CD14-positive monocyte (primary cell): ENCODE measurements at regions not wholly inside any gene's neighbourhood (a gene's known extent, or its start where the extent isn't known, plus 50 kb on each side); places are given as distances from the start of the nearest gene placed in this dataset.

Experiments used
- DNase-seq, 3 donors: peaks; one replicate each; pipeline ENCODE4 v3.0.0-alpha.2; 2011 to 2022
- H2AFZ ChIP-seq: 2 replicates; pipeline ENCODE4 v1.6.0; 2012; ENCODE audit warnings: mild to moderate bottlenecking, low read depth, low read length, inconsistent platforms; ENCODE audit not compliant: insufficient read depth, poor library complexity, severe bottlenecking
- H3K27ac ChIP-seq, 2 donors: 1 replicate in 1 of 2; 2 replicates in 1 of 2; pipeline ENCODE4 v1.5.1; 2012 to 2013; ENCODE audit warnings: low read length in 2 of 2, control low read depth in 1 of 2, inconsistent platforms in 1 of 2, low read depth in 1 of 2, mild to moderate bottlenecking in 1 of 2
- H3K27me3 ChIP-seq, 2 donors: one replicate each; pipeline versions ENCODE4 v1.6.0 to v1.6.1; 2011 to 2013; ENCODE audit warnings: low read length in 2 of 2; ENCODE audit not compliant: control insufficient read depth in 2 of 2, insufficient read depth in 2 of 2
- H3K36me3 ChIP-seq, 2 donors: replicated peaks in 1 of 2; 1 replicate in 1 of 2; 2 replicates in 1 of 2; pipeline versions ENCODE4 v1.5.1 to v1.6.1; 2012 to 2013; ENCODE audit warnings: low read length in 2 of 2, control low read depth in 1 of 2, inconsistent platforms in 1 of 2, mild to moderate bottlenecking in 1 of 2; ENCODE audit not compliant: insufficient read depth in 2 of 2, control insufficient read depth in 1 of 2
- H3K4me1 ChIP-seq, 2 donors: 1 replicate in 1 of 2; 2 replicates in 1 of 2; pipeline versions ENCODE4 v1.5.1 to v1.6.1; 2012 to 2013; ENCODE audit warnings: low read length in 2 of 2, control low read depth in 1 of 2, inconsistent platforms in 1 of 2, mild to moderate bottlenecking in 1 of 2, moderate library complexity in 1 of 2; ENCODE audit not compliant: insufficient read depth in 2 of 2, control insufficient read depth in 1 of 2
- H3K4me2 ChIP-seq: replicated peaks from 2 replicates; pipeline ENCODE3; 2012; ENCODE audit warnings: low read length, moderate library complexity, mild to moderate bottlenecking; ENCODE audit not compliant: poor library complexity, severe bottlenecking; ENCODE audit errors: extremely low read depth
- H3K4me3 ChIP-seq, 3 experiments: fragments of 200-600 bp in 1 of 3; sonication (generic) in 1 of 3; replicated peaks in 1 of 3; 1 replicate in 2 of 3; 2 replicates in 1 of 3; pipeline ENCODE4 v1.5.1; 2011 to 2013; ENCODE audit warnings: low read length in 3 of 3, mild to moderate bottlenecking in 3 of 3, control low read depth in 2 of 3, low read depth in 2 of 3, inconsistent platforms in 1 of 3, moderate library complexity in 1 of 3
- H3K79me2 ChIP-seq: 2 replicates; pipeline ENCODE4 v1.6.0; 2012; ENCODE audit warnings: mild to moderate bottlenecking, control low read depth, inconsistent platforms, low read length, moderate library complexity; ENCODE audit not compliant: insufficient read depth
- H3K9ac ChIP-seq: 2 replicates; pipeline ENCODE4 v1.6.0; 2017; ENCODE audit warnings: low read length, mild to moderate bottlenecking; ENCODE audit not compliant: insufficient read depth, poor library complexity, severe bottlenecking
- H3K9me3 ChIP-seq, 2 donors: replicated peaks in 1 of 2; 1 replicate in 1 of 2; 2 replicates in 1 of 2; pipeline versions ENCODE4 v1.5.1 to v1.6.1; 2012 to 2013; ENCODE audit warnings: low read length in 2 of 2, control low read depth in 1 of 2; ENCODE audit not compliant: control insufficient read depth in 1 of 2, insufficient read depth in 1 of 2
- H4K20me1 ChIP-seq: 2 replicates; pipeline ENCODE4 v1.6.0; 2012; ENCODE audit warnings: mild to moderate bottlenecking, low read length, control low read depth, moderate library complexity; ENCODE audit not compliant: insufficient read depth
- H3K27ac Mint-ChIP-seq, 7 donors: one replicate each; pipeline ENCODE4 v1.8.0; 2020; ENCODE audit warnings: mild to moderate bottlenecking in 7 of 7, mixed read lengths in 7 of 7, moderate library complexity in 6 of 7, inconsistent platforms in 2 of 7
- H3K27me3 Mint-ChIP-seq, 3 donors: one replicate each; pipeline ENCODE4 v1.8.0; 2021 to 2022; ENCODE audit warnings: low read depth in 3 of 3, mild to moderate bottlenecking in 3 of 3, mixed read lengths in 3 of 3, moderate library complexity in 3 of 3, inconsistent platforms in 1 of 3
- H3K36me3 Mint-ChIP-seq, 2 donors: one replicate each; pipeline ENCODE4 v1.8.0; 2020; ENCODE audit warnings: mixed read lengths in 2 of 2, inconsistent platforms in 1 of 2, mild to moderate bottlenecking in 1 of 2
- H3K4me1 Mint-ChIP-seq: one replicate; pipeline ENCODE4 v1.8.0; 2020; ENCODE audit warnings: mild to moderate bottlenecking, mixed read lengths
- H3K4me3 Mint-ChIP-seq, 2 donors: one replicate each; pipeline ENCODE4 v1.8.0; 2020; ENCODE audit warnings: mild to moderate bottlenecking in 2 of 2, mixed read lengths in 2 of 2, moderate library complexity in 1 of 2
- H3K9me3 Mint-ChIP-seq, 7 donors: one replicate each; pipeline ENCODE4 v1.8.0; 2020 to 2022; ENCODE audit warnings: mixed read lengths in 7 of 7, mild to moderate bottlenecking in 6 of 7, moderate library complexity in 6 of 7, inconsistent platforms in 2 of 7
- CTCF ChIP-seq: fragments of 200-600 bp; IDR thresholded peaks from one replicate; pipeline ENCODE4 v1.8.0; 2022; ENCODE audit warnings: antibody characterized with exemption, mild to moderate bottlenecking
- WGBS: methylation state at CpG from one replicate; pipeline ENCODE4 v1.1.5; 2013; ENCODE audit warnings: missing lambda C conversion rate; ENCODE audit not compliant: insufficient coverage; 5-methylcytosine and 5-hydroxymethylcytosine counted together
- intact Hi-C, 2 donors: fragments of 100-400 bp; cut with micrococcal nuclease; formaldehyde crosslinking; loops; one replicate each; pipeline versions ENCODE4 v1.15.0 to v1.15.1; 2023

DNA sequence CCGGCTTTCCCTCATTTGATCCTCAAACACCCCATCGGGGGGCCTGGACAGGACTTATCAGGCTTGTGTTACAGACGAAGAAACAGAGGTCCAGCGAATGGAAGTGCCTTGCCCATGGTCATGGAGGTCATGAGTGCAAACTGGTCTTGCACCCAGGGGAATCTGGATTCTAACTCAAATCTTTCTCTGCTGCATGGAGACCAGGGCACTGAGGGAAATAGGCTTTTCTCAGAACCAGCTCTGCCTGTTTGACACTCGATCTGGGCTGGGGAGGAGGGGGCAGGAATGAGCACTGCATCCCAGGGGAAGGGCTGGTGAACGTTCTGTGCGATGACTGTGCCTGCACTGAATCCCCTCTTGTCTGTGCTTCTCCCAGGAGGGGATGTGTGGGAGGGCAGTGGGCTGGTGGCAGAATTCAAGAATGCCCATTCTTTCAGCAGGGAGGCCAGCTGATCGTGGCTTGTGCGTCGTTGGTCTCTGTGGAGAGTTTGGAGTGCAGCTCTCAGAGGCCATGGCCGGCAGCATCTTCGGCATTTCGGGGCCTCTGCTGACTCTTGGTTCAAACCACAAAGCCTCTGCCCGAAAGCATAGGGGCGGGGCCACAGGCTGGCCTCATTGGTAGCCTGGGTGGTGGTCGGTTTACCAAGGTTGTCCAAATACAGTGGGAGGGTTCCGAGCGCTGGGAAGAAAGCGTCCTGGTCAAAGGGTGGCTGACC lies 171.6 kb downstream of the DDX1 start:
- Histone ChIP-seq H3K27ac (no peak overlapping the region), H3K4me3 (no peak overlapping the region), H3K79me2 (no peaks in the 10 kb centered on the region), H3K36me3 (no peaks in the 10 kb centered on the region), H3K4me1 (no peaks in the 10 kb centered on the region), H2AFZ (no peak overlapping the region), H3K9me3 (peaks cover 0 to 7% of the 10 kb centered on the region in 2 donors), H4K20me1 (no peaks in the 10 kb centered on the region), H3K4me2 (no peak overlapping the region), H3K27me3 (no peaks in the 10 kb centered on the region), H3K9ac (no peak overlapping the region)
- Mint-ChIP-seq H3K27ac (peak overlapping the region in 1 of 7 donors; percentile 30), H3K4me1 (no peaks in the 10 kb centered on the region), H3K36me3 (no peaks in the 10 kb centered on the region), H3K9me3 (peaks cover 2 to 12% (median 4%) of the 10 kb centered on the region in 7 donors), H3K27me3 (peaks cover 0 to 5% (median 0%) of the 10 kb centered on the region in 3 donors), H3K4me3 (no peak overlapping the region)
- 96% methylated on average over 18 of the region's 19 CpGs for WGBS
- intact Hi-C loops = no loop called here
- TF ChIP-seq CTCF = no peak
- DNase-seq = no peak

- H2AFZ ChIP-seq = no peak overlapping the region
- H3K36me3 ChIP-seq = no peaks in the 10 kb centered on the region
- H3K4me2 ChIP-seq = no peak overlapping the region
- Mint-ChIP-seq H3K36me3 (no peaks in the 10 kb centered on the region), H3K9me3 (peaks cover 0 to 5% (median 2%) of the 10 kb centered on the region in 7 donors), H3K4me3 (no peak overlapping the region), H3K27ac (no peak overlapping the region), H3K4me1 (no peaks in the 10 kb centered on the region), H3K27me3 (peaks cover 0 to 2% (median 0%) of the 10 kb centered on the region in 3 donors)
- WGBS = 90% methylated on average over 7 of the region's 14 CpGs
- intact Hi-C loops = no loop called here
- H3K4me3 ChIP-seq = no peak overlapping the region
- no peak overlapping the region for H3K9ac ChIP-seq
- no peak for TF ChIP-seq CTCF
- H3K27ac ChIP-seq = no peak overlapping the region
- H3K9me3 ChIP-seq = no peaks in the 10 kb centered on the region
- H3K27me3 ChIP-seq = no peaks in the 10 kb centered on the region
- no peaks in the 10 kb centered on the region for H3K4me1 ChIP-seq
- H3K79me2 ChIP-seq = no peaks in the 10 kb centered on the region
- no peaks in the 10 kb centered on the region for H4K20me1 ChIP-seq
- DNase-seq = no peak
These were observed 172.4 kb downstream of the DDX1 start for GRCh38 chr2:15763822-15764682.
